MCF 10A (cell line): ENCODE measurements at regions not wholly inside any gene's neighbourhood (a gene's known extent, or its start where the extent isn't known, plus 50 kb on each side); places are given as distances from the start of the nearest gene placed in this dataset.

Source experiments
- BruUV-seq: library from RNA; stranded (reverse); fragments of 400-500 nt; replicated peaks from 2 replicates; lab custom pipeline; 2021; lab: Mats Ljungman, UMichigan
- CTCF ChIA-PET: fragments of 300-600 bp; sonication (Branson Sonifier 250); formaldehyde crosslinking; extraction: SDS; loops from one replicate; lab custom pipeline; 2021; ENCODE audit warnings: antibody characterized with exemption, inconsistent platforms; lab: Yijun Ruan, JAX
- POLR2A ChIA-PET: fragments of 300-600, 350-650 bp; sonication (Branson Sonifier 250); formaldehyde crosslinking; extraction: SDS; loops from one replicate; lab custom pipeline; 2020; ENCODE audit warnings: antibody characterized with exemption, inconsistent platforms; lab: Yijun Ruan, JAX
- DNase-seq: peaks from one replicate; pipeline ENCODE4 v3.0.0-alpha.2; 2018; ENCODE audit not compliant: unreplicated experiment
- H3K27ac Mint-ChIP-seq: one replicate; pipeline ENCODE4 v1.8.0; 2022; ENCODE audit warnings: mild to moderate bottlenecking, low read depth, mixed read lengths; ENCODE audit not compliant: unreplicated experiment
- H3K27me3 Mint-ChIP-seq: one replicate; pipeline ENCODE4 v1.8.0; 2022; ENCODE audit warnings: mixed read lengths; ENCODE audit not compliant: insufficient read depth, unreplicated experiment
- H3K36me3 Mint-ChIP-seq: one replicate; pipeline ENCODE4 v1.8.0; 2022; ENCODE audit warnings: mild to moderate bottlenecking, moderate library complexity, mixed read lengths; ENCODE audit not compliant: insufficient read depth, unreplicated experiment
- H3K4me1 Mint-ChIP-seq: one replicate; pipeline ENCODE4 v1.8.0; 2022; ENCODE audit warnings: mixed read lengths; ENCODE audit not compliant: insufficient read depth, unreplicated experiment
- H3K4me3 Mint-ChIP-seq: one replicate; pipeline ENCODE4 v1.8.0; 2022; ENCODE audit warnings: mild to moderate bottlenecking, moderate library complexity, mixed read lengths; ENCODE audit not compliant: unreplicated experiment
- H3K9me3 Mint-ChIP-seq: one replicate; pipeline ENCODE4 v1.8.0; 2022; ENCODE audit warnings: mixed read lengths; ENCODE audit not compliant: unreplicated experiment
- intact Hi-C: fragments of 100-400 bp; cut with micrococcal nuclease; formaldehyde crosslinking; loops from 2 replicates; pipeline ENCODE4 v1.14.1; 2022
- TF ChIP-seq, protein P1 (sequence below): fragments of 200-600 bp; IDR thresholded peaks from one replicate; pipeline ENCODE4 v1.8.0; 2022; ENCODE audit warnings: antibody characterized with exemption, mild to moderate bottlenecking; ENCODE audit not compliant: unreplicated experiment

DNA sequence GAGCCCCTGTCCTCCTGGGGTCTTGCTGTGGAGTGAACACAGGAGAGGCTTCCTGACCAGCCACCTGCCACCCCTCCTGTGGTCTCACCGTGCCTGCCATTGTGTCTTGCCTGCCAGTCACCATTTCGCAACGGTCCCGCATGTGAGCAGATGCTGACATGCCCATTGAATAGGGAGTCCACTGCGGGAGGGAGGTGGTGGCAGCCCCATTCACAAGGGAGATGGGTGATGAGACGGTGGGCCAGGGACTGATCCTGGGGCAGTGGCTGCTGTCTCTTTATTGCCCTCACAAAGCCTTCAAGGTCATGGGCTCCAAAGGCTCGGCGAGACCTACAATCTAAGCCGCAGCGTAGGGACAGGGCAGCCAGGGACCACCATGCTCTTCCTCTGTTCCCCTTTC is 76.0 kb upstream of the NPTX2 start:
- intact Hi-C loops = no loop called here
- no peaks in the 10 kb centered on the region for H3K4me1 Mint-ChIP-seq
- CTCF ChIA-PET = no interaction called here
- H3K27ac Mint-ChIP-seq = no peak overlapping the region
- peaks cover 9% of the 10 kb centered on the region for H3K9me3 Mint-ChIP-seq
- POLR2A ChIA-PET = interaction anchor here (0.5 kb wide), 1 partner anchor 767 kb away, joined by 3 read pairs; no protein-coding TSS in a partner anchor
- BruUV-seq = no TSS peak
- H3K36me3 Mint-ChIP-seq = no peaks in the 10 kb centered on the region
- TF ChIP-seq, protein P1, sequence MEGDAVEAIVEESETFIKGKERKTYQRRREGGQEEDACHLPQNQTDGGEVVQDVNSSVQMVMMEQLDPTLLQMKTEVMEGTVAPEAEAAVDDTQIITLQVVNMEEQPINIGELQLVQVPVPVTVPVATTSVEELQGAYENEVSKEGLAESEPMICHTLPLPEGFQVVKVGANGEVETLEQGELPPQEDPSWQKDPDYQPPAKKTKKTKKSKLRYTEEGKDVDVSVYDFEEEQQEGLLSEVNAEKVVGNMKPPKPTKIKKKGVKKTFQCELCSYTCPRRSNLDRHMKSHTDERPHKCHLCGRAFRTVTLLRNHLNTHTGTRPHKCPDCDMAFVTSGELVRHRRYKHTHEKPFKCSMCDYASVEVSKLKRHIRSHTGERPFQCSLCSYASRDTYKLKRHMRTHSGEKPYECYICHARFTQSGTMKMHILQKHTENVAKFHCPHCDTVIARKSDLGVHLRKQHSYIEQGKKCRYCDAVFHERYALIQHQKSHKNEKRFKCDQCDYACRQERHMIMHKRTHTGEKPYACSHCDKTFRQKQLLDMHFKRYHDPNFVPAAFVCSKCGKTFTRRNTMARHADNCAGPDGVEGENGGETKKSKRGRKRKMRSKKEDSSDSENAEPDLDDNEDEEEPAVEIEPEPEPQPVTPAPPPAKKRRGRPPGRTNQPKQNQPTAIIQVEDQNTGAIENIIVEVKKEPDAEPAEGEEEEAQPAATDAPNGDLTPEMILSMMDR = no peak
- no peak for DNase-seq
- H3K4me3 Mint-ChIP-seq = no peak overlapping the region
- H3K27me3 Mint-ChIP-seq = peaks cover 23% of the 10 kb centered on the region

DNA sequence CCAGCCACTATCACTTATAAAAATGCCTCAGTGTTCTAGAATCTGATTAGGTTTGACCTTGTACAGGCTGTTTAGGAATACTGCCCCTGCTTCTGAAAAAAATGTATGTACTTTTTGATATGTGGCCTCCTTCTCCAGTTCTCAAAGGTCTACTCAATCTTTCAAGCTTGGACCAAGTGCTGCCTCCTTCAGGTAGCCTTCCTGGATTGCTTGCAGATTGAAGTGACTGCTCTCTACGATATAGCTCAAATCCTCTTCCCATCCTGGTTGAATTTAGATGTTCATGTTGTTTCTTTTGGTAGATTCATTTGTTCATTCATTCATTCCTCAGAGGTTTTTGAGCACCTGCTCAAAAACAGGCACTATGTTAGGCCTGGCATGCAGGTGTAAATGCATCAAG is 77.2 kb upstream of the NPTX2 start:
- H3K36me3 Mint-ChIP-seq = no peaks in the 10 kb centered on the region
- BruUV-seq = no TSS peak
- peaks cover 23% of the 10 kb centered on the region for H3K27me3 Mint-ChIP-seq
- TF ChIP-seq, protein P1 = no peak
- no peak for DNase-seq
- H3K9me3 Mint-ChIP-seq = peaks cover 18% of the 10 kb centered on the region
- no peak overlapping the region for H3K4me3 Mint-ChIP-seq
- intact Hi-C loops = no loop called here
- POLR2A ChIA-PET = interaction anchor here (0.6 kb wide), 1 partner anchor 176 kb away, joined by 3 read pairs; no protein-coding TSS in a partner anchor
- CTCF ChIA-PET = no interaction called here
- H3K27ac Mint-ChIP-seq = no peak overlapping the region
- H3K4me1 Mint-ChIP-seq = no peaks in the 10 kb centered on the region

DNA sequence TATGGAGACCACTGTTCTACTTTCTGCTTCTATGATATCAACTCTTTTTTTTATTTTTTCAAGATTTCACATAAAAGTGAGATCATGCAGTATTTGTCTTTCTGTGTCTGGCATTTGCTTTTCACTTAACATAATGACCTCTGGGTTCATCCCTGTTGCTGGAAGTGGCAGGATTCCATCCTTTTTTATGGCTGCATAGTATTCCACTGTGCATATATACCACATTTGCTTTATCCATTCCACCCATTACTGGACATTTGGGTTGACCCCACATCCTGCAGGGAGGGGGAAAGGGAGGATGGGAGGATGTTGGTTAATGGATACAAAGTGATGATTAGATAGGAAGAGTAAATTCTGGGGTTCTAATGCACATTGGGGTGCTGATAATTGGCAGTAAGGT is 80.3 kb upstream of the NPTX2 start:
- TF ChIP-seq, protein P1 = no peak
- Mint-ChIP-seq H3K27ac (no peak overlapping the region), H3K27me3 (peaks cover 23% of the 10 kb centered on the region), H3K4me1 (peaks cover 5% of the 10 kb centered on the region), H3K9me3 (peaks cover 18% of the 10 kb centered on the region), H3K36me3 (no peaks in the 10 kb centered on the region), H3K4me3 (no peak overlapping the region)
- intact Hi-C loops = no loop called here
- CTCF ChIA-PET = interaction anchor here (0.6 kb wide), 1 partner anchor 306 kb away, joined by 3 read pairs; no protein-coding TSS in a partner anchor
- no TSS peak for BruUV-seq
- DNase-seq = no peak
- POLR2A ChIA-PET = no interaction called here

DNA sequence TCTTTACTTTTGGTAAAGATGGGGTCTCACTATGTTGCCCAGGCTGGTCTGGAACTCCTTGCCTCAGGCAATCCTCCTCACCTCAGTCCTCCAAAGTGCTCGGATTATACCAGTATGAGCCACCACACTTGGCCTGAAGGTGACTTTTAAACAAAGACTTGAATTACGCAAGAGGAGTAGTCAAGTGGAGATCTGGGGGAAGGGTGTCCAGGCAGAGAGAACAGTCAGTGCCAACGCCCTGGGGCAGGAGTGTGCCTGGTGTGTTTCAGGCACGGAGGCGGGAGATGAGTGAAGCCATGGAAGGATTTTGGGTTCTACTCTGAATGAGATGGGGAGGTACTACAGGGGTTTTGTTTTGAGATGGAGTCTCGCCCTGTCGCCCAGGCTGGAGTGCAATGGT is 82.6 kb upstream of the NPTX2 start:
- no TSS peak for BruUV-seq
- intact Hi-C loops = no loop called here
- Mint-ChIP-seq H3K4me3 (no peak overlapping the region), H3K9me3 (peaks cover 25% of the 10 kb centered on the region), H3K27me3 (peaks cover 10% of the 10 kb centered on the region), H3K36me3 (no peaks in the 10 kb centered on the region), H3K27ac (no peak overlapping the region), H3K4me1 (peaks cover 5% of the 10 kb centered on the region)
- POLR2A ChIA-PET = interaction anchor here (0.9 kb wide), 1 partner anchor 18 kb away, joined by 3 read pairs; no protein-coding TSS in a partner anchor
- peak; percentile 66 for DNase-seq
- CTCF ChIA-PET = no interaction called here
- TF ChIP-seq, protein P1 = no peak
